ENCODE measurements at regions not wholly inside any gene's neighbourhood (a gene's known extent, or its start where the extent isn't known, plus 50 kb on each side); places are given as distances from the start of the nearest gene placed in this dataset.

GRCh38 chr3:96070678-96071077 is 743.7 kb upstream of the EPHA6 start:
- no peak for DNase-seq

GRCh38 chr3:96071097-96071496 is 743.3 kb upstream of the EPHA6 start:
- no peak for DNase-seq

- DNase-seq, result no peak
These were observed 742.2 kb upstream of the EPHA6 start for GRCh38 chr3:96072226-96072625.

GRCh38 chr3:96083610-96084009 is 730.8 kb upstream of the EPHA6 start:
- no peak for DNase-seq

- no peak for DNase-seq
These were observed 728.4 kb upstream of the EPHA6 start for GRCh38 chr3:96086018-96086417.

- no peak for DNase-seq
These were observed 713.3 kb upstream of the EPHA6 start for GRCh38 chr3:96101006-96101560.

GRCh38 chr3:96106701-96107100 is 707.7 kb upstream of the EPHA6 start:
- DNase-seq, result no peak
